Activated T-helper 2 cell treated with anti-CD3 and anti-CD28 coated beads, Interferon-gamma antibody, Interleukin-2, Interleukin-4, amounts not matched to agents 10 μg/mL and 5 μg/mL and 100 μg/mL, durations not matched to agents 14 hours and 24 hours and 36 hours (primary cell): ENCODE measurements at regions not wholly inside any gene's neighbourhood (a gene's known extent, or its start where the extent isn't known, plus 50 kb on each side); places are given as distances from the start of the nearest gene placed in this dataset.

Experiments used
- DNase-seq: peaks from one replicate; pipeline ENCODE4 v3.0.0; 2021; ENCODE audit warnings: low spot score
- H3K27ac Mint-ChIP-seq: one replicate; pipeline ENCODE4 v1.8.0; 2021; ENCODE audit warnings: mixed read lengths
- H3K27me3 Mint-ChIP-seq: one replicate; pipeline ENCODE4 v1.8.0; 2021; ENCODE audit warnings: low read depth, mixed read lengths
- H3K36me3 Mint-ChIP-seq: one replicate; pipeline ENCODE4 v1.8.0; 2021; ENCODE audit warnings: low read depth, mixed read lengths
- H3K4me1 Mint-ChIP-seq: one replicate; pipeline ENCODE4 v1.8.0; 2021; ENCODE audit warnings: low read depth, mixed read lengths
- H3K4me3 Mint-ChIP-seq: one replicate; pipeline ENCODE4 v1.8.0; 2021; ENCODE audit warnings: low read depth, mild to moderate bottlenecking, moderate library complexity, mixed read lengths
- H3K9me3 Mint-ChIP-seq: one replicate; pipeline ENCODE4 v1.8.0; 2021; ENCODE audit warnings: mixed read lengths
- intact Hi-C: fragments of 100-400 bp; cut with micrococcal nuclease; formaldehyde crosslinking; loops from one replicate; pipeline ENCODE4 v1.15.1; 2023

DNA sequence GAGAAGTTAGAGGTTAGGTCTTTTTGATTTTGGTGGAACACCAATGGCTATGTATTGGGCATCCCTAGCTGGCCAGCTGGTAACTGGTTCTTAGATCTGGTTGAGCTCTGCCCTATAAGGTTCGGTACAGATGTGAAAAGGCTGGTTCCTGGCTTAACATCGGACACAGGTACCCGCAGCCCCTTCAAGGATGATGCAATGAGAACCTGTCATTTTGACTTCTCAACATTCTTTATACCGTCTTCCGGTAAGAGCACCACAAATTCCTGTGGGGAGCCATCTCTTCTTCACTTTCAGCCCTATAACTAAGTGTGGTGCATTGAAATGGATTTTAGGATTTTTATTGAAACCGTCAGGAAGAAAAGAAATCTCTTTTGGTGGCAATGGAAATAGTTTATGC, 222.8 kb downstream of the ADAMTS9 start:
- Mint-ChIP-seq H3K27me3 (no peaks in the 10 kb centered on the region), H3K36me3 (no peaks in the 10 kb centered on the region), H3K9me3 (no peaks in the 10 kb centered on the region), H3K4me1 (peaks cover 6% of the 10 kb centered on the region), H3K4me3 (no peak overlapping the region), H3K27ac (no peak overlapping the region)
- intact Hi-C loops: no loop called here
- no peak for DNase-seq

DNA sequence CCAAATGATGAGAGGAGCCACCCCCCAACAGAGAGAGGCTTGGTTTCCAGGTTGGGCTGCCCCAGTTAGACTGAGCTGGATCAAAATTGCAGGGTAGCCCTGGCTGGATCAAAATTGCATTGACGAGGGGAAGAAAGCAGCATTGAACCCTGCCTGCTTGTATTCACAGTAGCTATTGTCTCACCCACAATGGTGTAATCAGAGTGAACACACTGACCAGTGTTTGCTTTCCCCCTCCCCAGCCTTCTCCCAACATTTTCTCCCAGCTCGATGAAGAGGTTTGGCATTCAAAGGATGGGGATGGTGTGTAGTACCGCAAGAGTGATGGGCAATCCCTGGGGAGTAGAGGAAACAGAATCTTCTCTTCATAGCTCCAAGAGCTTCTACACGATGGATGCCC, 223.8 kb downstream of the ADAMTS9 start:
- Mint-ChIP-seq H3K36me3 (no peaks in the 10 kb centered on the region), H3K27ac (no peak overlapping the region), H3K4me1 (peaks cover 6% of the 10 kb centered on the region), H3K27me3 (no peaks in the 10 kb centered on the region), H3K9me3 (no peaks in the 10 kb centered on the region), H3K4me3 (no peak overlapping the region)
- intact Hi-C loops: no loop called here
- no peak for DNase-seq

DNA sequence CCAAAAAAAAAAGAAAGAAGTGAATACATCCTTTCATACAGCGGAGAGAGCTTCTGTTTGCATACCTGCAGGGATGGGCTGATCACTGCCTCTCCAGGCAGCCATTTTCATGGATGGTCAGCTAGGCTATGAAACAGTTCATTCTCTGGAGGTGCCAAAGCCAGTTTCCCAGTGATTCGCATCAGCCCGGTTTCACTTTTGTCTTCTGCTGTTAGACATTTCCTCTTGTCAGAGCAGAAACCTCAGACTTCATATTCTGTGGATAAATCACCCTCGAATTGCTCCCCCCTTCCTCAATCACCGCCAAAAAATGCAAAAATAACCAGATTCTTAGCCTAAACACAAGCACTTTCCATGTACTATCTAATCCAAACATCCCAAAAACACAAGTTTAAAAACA, 225.6 kb downstream of the ADAMTS9 start:
- no peak for DNase-seq
- Mint-ChIP-seq H3K4me3 (peak overlapping the region; percentile 18), H3K9me3 (no peaks in the 10 kb centered on the region), H3K27me3 (no peaks in the 10 kb centered on the region), H3K27ac (no peak overlapping the region), H3K36me3 (no peaks in the 10 kb centered on the region), H3K4me1 (peaks cover 6% of the 10 kb centered on the region)
- intact Hi-C loops: no loop called here

DNA sequence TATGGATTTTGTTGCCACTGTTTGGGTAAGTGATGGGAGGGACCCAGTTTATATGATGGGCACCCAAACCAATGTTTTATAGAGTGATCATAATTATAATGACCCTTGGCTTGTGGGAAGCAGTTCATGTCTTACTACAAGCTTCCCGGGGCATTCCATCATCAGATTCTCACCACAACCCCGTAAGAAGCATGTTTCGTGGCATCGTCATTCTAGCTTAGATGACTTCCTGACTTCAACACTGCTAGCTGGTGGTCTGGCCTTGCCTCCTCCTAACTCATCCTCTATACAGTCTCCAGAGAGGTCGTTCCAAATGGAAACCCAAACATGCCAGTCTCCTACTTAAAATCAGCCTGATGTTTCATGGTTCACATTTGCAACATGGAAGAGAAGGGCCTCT, 226.9 kb downstream of the ADAMTS9 start:
- Mint-ChIP-seq H3K9me3 (no peaks in the 10 kb centered on the region), H3K27me3 (no peaks in the 10 kb centered on the region), H3K27ac (no peak overlapping the region), H3K36me3 (no peaks in the 10 kb centered on the region), H3K4me3 (no peak overlapping the region), H3K4me1 (peaks cover 6% of the 10 kb centered on the region)
- no peak for DNase-seq
- intact Hi-C loops: no loop called here

DNA sequence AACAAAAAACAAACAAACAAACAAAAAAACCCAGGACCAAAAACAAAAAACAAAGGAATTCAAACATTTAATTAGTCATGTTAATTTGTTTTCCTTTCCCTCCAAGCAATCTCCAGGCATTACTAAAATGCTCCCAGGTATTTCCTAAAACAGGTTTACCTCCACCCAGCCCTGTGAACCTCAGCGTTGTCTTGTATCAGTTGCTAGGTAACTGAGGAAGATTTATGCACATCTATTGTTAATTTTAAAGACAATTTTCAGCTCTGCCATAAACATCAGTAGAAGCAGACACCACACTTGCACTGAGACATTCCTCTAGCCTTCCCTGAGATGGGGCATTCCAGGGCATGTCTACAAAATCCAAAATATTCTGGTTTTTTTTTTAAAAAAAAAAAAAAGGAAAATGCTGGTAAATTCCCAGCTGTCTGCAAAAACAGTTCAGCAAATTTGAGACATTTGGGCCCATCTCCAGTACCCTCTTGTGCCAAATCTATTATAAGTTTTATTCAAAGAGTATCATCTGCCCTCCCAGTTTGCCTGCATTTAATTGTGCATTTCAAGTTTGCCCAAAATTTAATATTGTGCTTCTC, 227.6 kb downstream of the ADAMTS9 start:
- H3K4me1 Mint-ChIP-seq: peaks cover 6% of the 10 kb centered on the region
- peaks cover 3% of the 10 kb centered on the region for H3K27me3 Mint-ChIP-seq
- no peaks in the 10 kb centered on the region for H3K9me3 Mint-ChIP-seq
- DNase-seq: no peak
- H3K36me3 Mint-ChIP-seq: no peaks in the 10 kb centered on the region
- H3K27ac Mint-ChIP-seq: no peak overlapping the region
- H3K4me3 Mint-ChIP-seq: no peak overlapping the region
- intact Hi-C loops: no loop called here

DNA sequence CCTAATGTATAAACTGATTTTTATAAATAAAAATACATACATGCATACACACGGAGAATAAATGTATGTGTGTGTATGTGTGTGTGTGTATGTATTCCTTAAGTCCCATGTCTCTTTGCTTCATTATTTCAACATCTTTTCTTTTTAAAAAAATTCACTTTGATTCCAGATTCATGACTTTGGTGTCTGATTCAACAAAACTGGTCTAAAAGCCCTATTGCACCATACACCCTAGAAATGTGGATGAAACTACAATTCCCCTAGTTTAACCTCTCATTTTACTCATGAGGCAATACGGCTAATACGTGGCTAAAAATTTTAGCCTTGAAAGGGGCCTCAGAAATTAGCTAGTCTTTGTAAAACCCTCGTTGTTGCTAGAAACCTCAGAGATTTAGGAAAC, 228.1 kb downstream of the ADAMTS9 start:
- Mint-ChIP-seq H3K4me3 (no peak overlapping the region), H3K27me3 (peaks cover 3% of the 10 kb centered on the region), H3K36me3 (no peaks in the 10 kb centered on the region), H3K9me3 (no peaks in the 10 kb centered on the region), H3K27ac (no peak overlapping the region), H3K4me1 (peaks cover 10% of the 10 kb centered on the region)
- no peak for DNase-seq
- intact Hi-C loops: no loop called here

DNA sequence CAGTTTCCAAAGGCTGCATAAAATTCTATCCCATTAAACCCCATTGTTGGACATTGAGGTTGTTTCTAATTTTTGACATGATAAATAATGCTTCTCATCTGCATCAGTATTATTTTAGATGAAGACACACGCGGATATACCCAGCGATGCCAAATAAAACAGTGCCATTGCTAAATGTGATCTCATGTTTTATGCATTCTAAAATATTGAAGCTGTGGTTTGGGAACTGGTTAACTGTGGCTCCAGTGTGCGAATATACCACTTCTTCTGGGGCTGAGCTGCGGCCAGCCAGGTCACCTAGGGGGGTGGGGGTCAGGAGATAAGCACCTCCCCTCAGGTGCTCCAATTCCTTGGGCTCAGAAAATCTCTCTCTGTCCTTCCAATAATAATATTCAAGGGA, 230.0 kb downstream of the ADAMTS9 start:
- Mint-ChIP-seq H3K9me3 (no peaks in the 10 kb centered on the region), H3K36me3 (no peaks in the 10 kb centered on the region), H3K4me3 (no peak overlapping the region), H3K27ac (no peak overlapping the region), H3K27me3 (peaks cover 3% of the 10 kb centered on the region), H3K4me1 (peaks cover 20% of the 10 kb centered on the region)
- intact Hi-C loops: no loop called here
- DNase-seq: no peak

DNA sequence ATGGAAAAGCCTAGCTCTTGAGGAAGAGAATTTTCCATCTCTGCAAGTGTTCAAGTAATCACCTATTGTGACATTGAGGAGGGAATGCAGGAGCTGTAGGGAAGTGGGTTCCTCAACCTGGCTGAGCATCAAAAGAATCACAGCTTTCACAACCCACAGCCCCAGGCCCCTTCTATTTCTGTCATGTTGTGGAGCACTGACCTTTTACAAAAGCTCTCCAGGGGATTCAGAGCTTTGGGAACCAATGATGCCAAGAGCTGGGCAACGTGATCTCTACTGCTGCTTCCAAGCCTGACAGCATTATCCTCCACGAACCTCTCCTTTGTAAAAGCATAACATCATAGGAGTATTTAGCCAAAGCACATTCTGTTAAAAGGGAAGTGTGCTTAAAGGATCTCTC, 231.1 kb downstream of the ADAMTS9 start:
- no peak overlapping the region for H3K27ac Mint-ChIP-seq
- no peaks in the 10 kb centered on the region for H3K36me3 Mint-ChIP-seq
- no peak overlapping the region for H3K4me3 Mint-ChIP-seq
- H3K4me1 Mint-ChIP-seq: peaks cover 14% of the 10 kb centered on the region
- H3K9me3 Mint-ChIP-seq: no peaks in the 10 kb centered on the region
- DNase-seq: no peak
- H3K27me3 Mint-ChIP-seq: peaks cover 4% of the 10 kb centered on the region
- intact Hi-C loops: no loop called here

DNA sequence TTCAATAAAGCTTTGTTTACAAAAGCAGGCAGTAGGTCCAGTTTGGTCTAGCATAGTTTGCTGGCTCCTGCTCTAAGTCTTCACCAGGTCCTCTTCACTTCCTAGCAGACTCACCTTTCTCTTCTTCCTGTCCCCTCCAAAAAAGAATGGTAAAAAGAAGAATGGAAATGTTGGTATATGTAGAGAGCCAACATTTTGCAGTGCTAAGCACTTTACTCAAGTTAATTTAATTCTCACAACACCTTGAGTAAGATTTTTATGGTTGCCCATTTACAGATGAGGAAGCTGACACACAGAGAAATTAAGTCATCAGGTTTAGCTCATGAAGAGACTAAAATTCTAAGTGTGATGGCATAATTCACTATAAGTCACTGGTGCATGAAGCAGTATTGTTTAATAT, 230.1 kb upstream of the PRICKLE2 start:
- peaks cover 14% of the 10 kb centered on the region for H3K4me1 Mint-ChIP-seq
- H3K27ac Mint-ChIP-seq: no peak overlapping the region
- H3K27me3 Mint-ChIP-seq: peaks cover 4% of the 10 kb centered on the region
- intact Hi-C loops: no loop called here
- H3K9me3 Mint-ChIP-seq: no peaks in the 10 kb centered on the region
- no peaks in the 10 kb centered on the region for H3K36me3 Mint-ChIP-seq
- no peak for DNase-seq
- no peak overlapping the region for H3K4me3 Mint-ChIP-seq

DNA sequence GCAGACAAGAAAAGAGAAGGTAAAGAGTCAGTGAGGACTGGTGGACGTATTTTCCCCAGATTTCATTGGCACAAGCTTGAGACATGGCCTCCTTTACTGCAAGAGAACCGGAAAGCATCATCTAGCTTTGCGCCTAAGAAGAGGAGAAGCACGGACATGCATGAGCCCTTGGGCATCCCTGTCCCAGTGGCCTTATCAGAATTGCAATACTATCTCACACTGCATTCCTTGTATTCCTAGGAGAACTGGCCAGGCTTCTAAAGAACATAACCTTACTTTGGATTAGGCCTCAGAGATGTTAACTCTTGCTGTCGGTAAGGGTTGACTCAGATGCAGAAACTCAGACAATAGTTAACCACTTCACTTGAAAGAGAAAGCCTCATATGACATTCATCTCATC, 229.5 kb upstream of the PRICKLE2 start:
- intact Hi-C loops: no loop called here
- H3K9me3 Mint-ChIP-seq: no peaks in the 10 kb centered on the region
- H3K4me1 Mint-ChIP-seq: peaks cover 14% of the 10 kb centered on the region
- no peaks in the 10 kb centered on the region for H3K36me3 Mint-ChIP-seq
- H3K27me3 Mint-ChIP-seq: peaks cover 6% of the 10 kb centered on the region
- DNase-seq: no peak
- no peak overlapping the region for H3K27ac Mint-ChIP-seq
- no peak overlapping the region for H3K4me3 Mint-ChIP-seq

DNA sequence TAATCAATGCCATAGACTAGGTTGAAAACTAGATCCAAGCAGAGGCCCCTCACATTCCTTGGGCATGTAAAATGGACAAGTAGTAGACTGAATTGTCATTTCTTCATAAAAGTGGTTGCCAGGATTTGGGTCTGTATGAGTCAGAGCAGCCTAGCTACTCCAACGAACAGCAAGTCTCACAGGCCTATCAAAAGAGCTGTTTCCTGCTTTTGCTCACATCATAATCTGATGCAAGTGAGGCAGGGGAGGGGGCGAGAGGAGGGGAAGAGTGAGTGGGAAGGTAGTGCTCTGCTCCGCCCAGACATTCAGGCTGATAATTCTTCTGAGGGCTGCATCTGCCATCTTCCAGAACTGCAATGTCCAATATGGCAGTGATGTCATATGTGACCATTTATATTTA, 228.9 kb upstream of the PRICKLE2 start:
- intact Hi-C loops: no loop called here
- H3K9me3 Mint-ChIP-seq: no peaks in the 10 kb centered on the region
- H3K27ac Mint-ChIP-seq: no peak overlapping the region
- H3K27me3 Mint-ChIP-seq: peaks cover 7% of the 10 kb centered on the region
- DNase-seq: no peak
- no peaks in the 10 kb centered on the region for H3K36me3 Mint-ChIP-seq
- no peak overlapping the region for H3K4me3 Mint-ChIP-seq
- peaks cover 14% of the 10 kb centered on the region for H3K4me1 Mint-ChIP-seq

DNA sequence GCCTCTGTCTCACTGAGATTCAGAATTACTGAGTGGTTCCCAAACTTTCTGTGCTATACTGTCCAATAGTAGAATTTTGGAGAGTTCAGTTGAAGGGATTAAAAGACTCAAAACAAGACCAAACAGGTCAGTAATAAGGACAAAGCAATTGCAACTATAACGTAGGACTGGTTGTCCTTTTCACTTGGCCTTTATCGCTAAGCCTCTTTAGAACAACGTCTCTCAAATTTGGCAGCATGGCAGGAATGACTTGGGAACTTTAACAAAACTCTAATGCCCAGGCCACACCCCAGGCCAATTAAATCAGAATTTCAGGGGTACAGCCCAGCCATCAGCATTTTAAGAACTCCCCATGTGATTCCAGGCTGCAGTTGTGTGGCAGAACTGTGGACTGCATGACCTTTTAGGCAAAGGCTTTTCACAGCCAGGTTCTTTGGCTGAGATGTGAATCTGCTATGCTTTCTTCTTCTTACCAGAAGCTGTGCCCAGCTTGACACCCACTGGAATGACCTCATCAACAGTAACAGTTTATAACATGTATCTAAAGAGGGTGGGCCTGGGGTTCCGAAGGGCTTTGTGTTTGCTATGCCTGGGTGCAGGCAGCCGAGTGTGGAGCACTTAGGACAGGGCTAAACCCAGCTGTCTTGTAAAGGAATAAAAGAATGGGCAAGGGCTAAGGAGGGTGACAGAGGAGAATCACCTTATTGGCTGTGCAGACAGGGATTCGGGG, 226.2 kb upstream of the PRICKLE2 start:
- Mint-ChIP-seq H3K4me3 (no peak overlapping the region), H3K9me3 (no peaks in the 10 kb centered on the region), H3K27me3 (peaks cover 27% of the 10 kb centered on the region), H3K4me1 (peaks cover 14% of the 10 kb centered on the region), H3K36me3 (no peaks in the 10 kb centered on the region), H3K27ac (no peak overlapping the region)
- intact Hi-C loops: no loop called here
- no peak for DNase-seq

DNA sequence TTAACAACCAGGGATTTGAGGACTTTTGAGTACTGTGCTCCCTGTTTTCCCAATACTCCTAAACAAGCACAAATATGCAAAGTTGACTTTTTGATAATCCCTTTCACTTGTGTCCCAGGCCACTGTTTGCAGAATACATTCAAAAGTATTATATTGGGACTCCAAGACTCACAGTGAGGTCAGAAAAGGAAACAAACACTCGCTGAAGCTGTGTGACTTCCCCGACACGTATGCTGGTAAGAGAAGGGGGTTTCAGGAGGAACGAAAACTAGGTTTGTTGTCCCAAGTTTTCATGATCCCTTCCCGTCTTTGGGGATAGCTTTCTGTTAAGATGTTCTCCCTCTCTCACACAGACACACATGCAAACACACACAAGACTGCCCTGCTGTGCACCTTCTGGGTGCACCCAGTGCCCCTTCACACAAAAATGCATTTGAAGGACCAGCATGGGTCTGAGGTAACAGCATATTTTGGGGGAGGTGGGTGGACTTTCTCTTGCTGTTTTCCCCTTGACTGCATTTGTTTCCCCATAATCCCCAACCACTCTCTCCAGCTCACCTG, 225.2 kb upstream of the PRICKLE2 start:
- peaks cover 33% of the 10 kb centered on the region for H3K27me3 Mint-ChIP-seq
- peaks cover 14% of the 10 kb centered on the region for H3K4me1 Mint-ChIP-seq
- intact Hi-C loops: no loop called here
- no peak for DNase-seq
- no peak overlapping the region for H3K27ac Mint-ChIP-seq
- no peaks in the 10 kb centered on the region for H3K36me3 Mint-ChIP-seq
- no peak overlapping the region for H3K4me3 Mint-ChIP-seq
- no peaks in the 10 kb centered on the region for H3K9me3 Mint-ChIP-seq
